K562 (cell line): ENCODE measurements at regions not wholly inside any gene's neighbourhood (a gene's known extent, or its start where the extent isn't known, plus 50 kb on each side); places are given as distances from the start of the nearest gene placed in this dataset.

Experiments
- ATAC-seq: fragments of 200-7000 bp; cut with Tn5 transposase; 3 replicates; pipeline ENCODE4 v1.9.1; 2020; ENCODE audit warnings: moderate library complexity
- BruUV-seq: library from RNA; stranded (reverse); fragments of 400-500 nt; replicated peaks from 2 replicates; lab custom pipeline; 2021; lab: Mats Ljungman, UMichigan
- CTCF ChIA-PET: fragments of 300-600 bp; formaldehyde crosslinking; extraction: SDS; loops from one replicate; lab custom pipeline; 2021; ENCODE audit warnings: low intra/inter-chr PET ratio; lab: Yijun Ruan, JAX
- POLR2A ChIA-PET: fragments of 300-600, 350-650 bp; sonication (Branson Sonifier 250); formaldehyde crosslinking; extraction: SDS; loops from one replicate; lab custom pipeline; 2021; ENCODE audit warnings: antibody characterized with exemption, inconsistent platforms; lab: Yijun Ruan, JAX
- DNase-seq, 4 experiments: peaks; one replicate each; pipeline versions ENCODE4 v3.0.0 to v3.0.0-alpha.2; 2011 to 2018; ENCODE audit warnings: low spot score in 3 of 4, mixed read lengths in 3 of 4; ENCODE audit errors: extremely low read depth in 1 of 4
- FAIRE-seq: peaks from 2 replicates; lab custom pipeline; 2011; peaks lifted over from hg19 to GRCh38; lab: Jason Lieb, UNC
- H2AFZ ChIP-seq: 2 replicates; pipeline ENCODE4 v1.6.0; 2011; ENCODE audit warnings: low read depth, low read length, control low read depth, inconsistent platforms
- H3K27ac ChIP-seq: fragments of 200-600 bp; 3 replicates; pipeline ENCODE4 v1.8.0; 2011; ENCODE audit warnings: low read depth, mild to moderate bottlenecking, control low read depth, inconsistent platforms, low read length, moderate library complexity, mixed read lengths; ENCODE audit errors: extremely low read depth
- H3K27me3 ChIP-seq, 2 experiments: fragments of 300-600 bp in 1 of 2; 2 replicates in 1 of 2; 3 replicates in 1 of 2; pipeline versions ENCODE4 v1.6.0 to v1.8.0; 2011; ENCODE audit warnings: inconsistent platforms in 2 of 2, low read length in 2 of 2, mild to moderate bottlenecking in 1 of 2, mixed read lengths in 1 of 2, moderate library complexity in 1 of 2; ENCODE audit not compliant: control insufficient read depth in 2 of 2, insufficient read depth in 2 of 2
- H3K36me3 ChIP-seq: fragments of 300-600 bp; 3 replicates; pipeline ENCODE4 v1.8.0; 2011; ENCODE audit warnings: mild to moderate bottlenecking, low read length, inconsistent platforms; ENCODE audit not compliant: control insufficient read depth, insufficient read depth
- H3K4me1 ChIP-seq, 2 experiments: fragments of 200-600 bp in 1 of 2; replicated peaks in 1 of 2; 2 replicates in 1 of 2; 3 replicates in 1 of 2; pipeline versions ENCODE4 v1.5.1 to v1.8.0; 2011; ENCODE audit warnings: inconsistent platforms in 2 of 2, low read length in 2 of 2, mild to moderate bottlenecking in 1 of 2, mixed read lengths in 1 of 2, moderate library complexity in 1 of 2; ENCODE audit not compliant: control insufficient read depth in 2 of 2, insufficient read depth in 2 of 2
- H3K4me2 ChIP-seq: 2 replicates; pipeline ENCODE4 v1.6.1; 2011; ENCODE audit warnings: low read length, control low read depth, inconsistent platforms, mixed read lengths; ENCODE audit not compliant: insufficient read depth
- H3K4me3 ChIP-seq: fragments of 200-600 bp; sonication (generic), shearing (Covaris generic); 2 replicates; pipeline ENCODE4 v1.5.1; 2016; ENCODE audit warnings: control low read depth, inconsistent platforms
- H3K79me2 ChIP-seq: fragments of 200-600 bp; 3 replicates; pipeline ENCODE4 v1.8.0; 2011; ENCODE audit warnings: low read length, inconsistent platforms; ENCODE audit not compliant: control insufficient read depth, insufficient read depth
- H3K9ac ChIP-seq, 2 experiments: 2 replicates each; pipeline versions ENCODE4 v1.6.0 to v1.6.1; 2011; ENCODE audit warnings: low read depth in 2 of 2, low read length in 2 of 2, control low read depth in 1 of 2, inconsistent platforms in 1 of 2, mild to moderate bottlenecking in 1 of 2, mixed read lengths in 1 of 2; ENCODE audit not compliant: insufficient read depth in 1 of 2
- H3K9me1 ChIP-seq: one replicate; pipeline ENCODE4 v1.6.0; 2011; ENCODE audit warnings: inconsistent platforms, mild to moderate bottlenecking, low read length, moderate library complexity; ENCODE audit not compliant: control insufficient read depth, insufficient read depth
- H3K9me3 ChIP-seq: replicated peaks from 2 replicates; pipeline ENCODE4 v1.5.1; 2011; ENCODE audit warnings: low read depth, low read length, inconsistent platforms; ENCODE audit not compliant: control insufficient read depth, insufficient read depth
- H4K20me1 ChIP-seq: replicated peaks from 2 replicates; pipeline ENCODE4 v1.6.1; 2011; ENCODE audit warnings: low read length, inconsistent platforms, mixed read lengths; ENCODE audit not compliant: control insufficient read depth, insufficient read depth
- ATF3 ChIP-seq, 2 experiments: fragments of 450-650 bp in 1 of 2; sonication (generic) in 1 of 2; formaldehyde crosslinking in 1 of 2; IDR thresholded peaks in 1 of 2; conservative IDR thresholded peaks in 1 of 2; 2 replicates each; pipeline versions ENCODE4 v1.6.1 to v1.8.1; 2016 to 2023; ENCODE audit warnings: mild to moderate bottlenecking in 2 of 2, moderate library complexity in 2 of 2, inconsistent platforms in 1 of 2, missing genetic modification reagents in 1 of 2
- CHAMP1 ChIP-seq: fragments of 450-650 bp; IDR thresholded peaks from 2 replicates; pipeline ENCODE4 v1.6.1; 2016; ENCODE audit warnings: mild to moderate bottlenecking
- CREM ChIP-seq: IDR thresholded peaks from 2 replicates; pipeline ENCODE4 v1.6.1; 2014; ENCODE audit warnings: antibody characterized with exemption, low read depth
- POLR2A ChIP-seq: fragments of 450-650 bp; conservative IDR thresholded peaks from 2 replicates; pipeline ENCODE4 v1.6.1; 2016
- PURB ChIP-seq: sonication (generic); formaldehyde crosslinking; IDR thresholded peaks from 2 replicates; pipeline ENCODE4 v1.9.0; 2021; ENCODE audit warnings: low read depth, mild to moderate bottlenecking, missing genetic modification reagents
- SRSF9 ChIP-seq: fragments of 200-400 bp; formaldehyde crosslinking; IDR thresholded peaks from 2 replicates; pipeline ENCODE4 v1.6.1; 2017; ENCODE audit warnings: low read depth, low read length, borderline replicate concordance
- ZNF3 ChIP-seq: fragments of 250-450 bp; sonication (Bioruptor Pico); IDR thresholded peaks from 2 replicates; pipeline ENCODE4 v1.5.0; 2021; ENCODE audit warnings: mild to moderate bottlenecking, moderate library complexity
- ZNF592 ChIP-seq: fragments of 450-650 bp; IDR thresholded peaks from 2 replicates; pipeline ENCODE4 v1.6.1; 2017; ENCODE audit warnings: antibody characterized with exemption, mild to moderate bottlenecking
- ZNF76 ChIP-seq: fragments of 250-450 bp; sonication (Bioruptor Pico); IDR thresholded peaks from 2 replicates; pipeline ENCODE4 v1.4.0; 2020; ENCODE audit warnings: mild to moderate bottlenecking, moderate library complexity, borderline replicate concordance
- WGBS: fragments of 100-300 bp; shearing (Covaris generic); methylation state at CpG from one replicate; pipeline ENCODE4 v1.1.6; 2016; ENCODE audit warnings: low coverage, mixed read lengths; ENCODE audit not compliant: insufficient coverage; ENCODE audit errors: missing lambda C conversion rate; 5-methylcytosine and 5-hydroxymethylcytosine counted together
- in situ Hi-C: fragments of 300-500 bp; cut with MboI; formaldehyde crosslinking; loops from 4 replicates; pipeline ENCODE4 v1.15.0; 2018; ENCODE audit warnings: inconsistent platforms, mixed read lengths
- intact Hi-C: fragments of 100-400 bp; cut with micrococcal nuclease; formaldehyde crosslinking; loops from 2 replicates; pipeline ENCODE4 v1.14.2; 2022

- no peak for TF ChIP-seq ATF3 (IDR thresholded peaks at IDR 0.05)
- TF ChIP-seq ATF3 (CRISPR knock-in tag; conservative IDR thresholded peaks at IDR 0.05) = no peak
- TF ChIP-seq SRSF9 = no peak
- TF ChIP-seq, all 486 proteins: peak for 0
These were observed 118.7 kb downstream of the TENT4A start (continued) for GRCh38 chr5:6831678-6832671.

GRCh38 chr5:6832994-6833393 lies 119.8 kb downstream of the TENT4A start:
- no peak for DNase-seq
- intact Hi-C loops = no loop called here
- Histone ChIP-seq H4K20me1 (no peaks in the 10 kb centered on the region), H3K4me1 (no peaks in the 10 kb centered on the region), H3K9ac (no peak overlapping the region), H3K79me2 (no peaks in the 10 kb centered on the region), H3K27ac (no peak overlapping the region), H3K9me3 (peaks cover 4% of the 10 kb centered on the region), H3K4me2 (no peak overlapping the region), H3K4me3 (no peak overlapping the region), H2AFZ (no peak overlapping the region), H3K9me1 (no peaks in the 10 kb centered on the region), H3K36me3 (no peaks in the 10 kb centered on the region), H3K27me3 (no peaks in the 10 kb centered on the region)
- FAIRE-seq = no peak
- WGBS = 0% methylated on average over 2 of the region's 2 CpGs
- in situ Hi-C loops = no loop called here
- ChIA-PET CTCF (no interaction called here), POLR2A (no interaction called here)
- no peak for ATAC-seq
- no TSS peak for BruUV-seq
- TF ChIP-seq ZNF592 (no peak), PURB (CRISPR knock-in tag) (no peak), ZNF3 (CRISPR knock-in tag) (no peak), CREM (no peak), CHAMP1 (no peak), ZNF76 (CRISPR knock-in tag) (no peak), POLR2A (no peak)
